Panc1 (cell line): ENCODE measurements at regions not wholly inside any gene's neighbourhood (a gene's known extent, or its start where the extent isn't known, plus 50 kb on each side); places are given as distances from the start of the nearest gene placed in this dataset.

Experiments
- POLR2AphosphoS5 ChIP-seq: IDR thresholded peaks from 2 replicates; pipeline ENCODE4 v1.6.1; 2012; ENCODE audit warnings: mild to moderate bottlenecking, low read depth, low read length, moderate library complexity
- SIN3A ChIP-seq: IDR thresholded peaks from 2 replicates; pipeline ENCODE4 v1.6.1; 2012; ENCODE audit warnings: low read depth, mild to moderate bottlenecking, low read length, moderate library complexity, borderline replicate concordance; ENCODE audit not compliant: insufficient read depth
- TCF7L2 ChIP-seq: IDR thresholded peaks from 2 replicates; pipeline ENCODE4 v1.6.1; 2011; ENCODE audit warnings: mild to moderate bottlenecking, low read depth, low read length, inconsistent platforms
- TF ChIP-seq, protein P1 (sequence below): fragments of 450-650 bp; IDR thresholded peaks from 2 replicates; pipeline ENCODE4 v1.5.1; 2017; ENCODE audit warnings: mild to moderate bottlenecking
- TF ChIP-seq, protein P2 (sequence below), 2 experiments: IDR thresholded peaks; 2 replicates each; pipeline ENCODE4 v1.6.1; 2011 to 2012; ENCODE audit warnings: low read depth in 2 of 2, control low read depth in 1 of 2, low read length in 1 of 2, mild to moderate bottlenecking in 1 of 2, moderate library complexity in 1 of 2; ENCODE audit not compliant: insufficient read depth in 1 of 2

GRCh38 chr2:74066491-74067203, 81.1 kb downstream of the BOLA3 start:
- TF ChIP-seq, protein P1, sequence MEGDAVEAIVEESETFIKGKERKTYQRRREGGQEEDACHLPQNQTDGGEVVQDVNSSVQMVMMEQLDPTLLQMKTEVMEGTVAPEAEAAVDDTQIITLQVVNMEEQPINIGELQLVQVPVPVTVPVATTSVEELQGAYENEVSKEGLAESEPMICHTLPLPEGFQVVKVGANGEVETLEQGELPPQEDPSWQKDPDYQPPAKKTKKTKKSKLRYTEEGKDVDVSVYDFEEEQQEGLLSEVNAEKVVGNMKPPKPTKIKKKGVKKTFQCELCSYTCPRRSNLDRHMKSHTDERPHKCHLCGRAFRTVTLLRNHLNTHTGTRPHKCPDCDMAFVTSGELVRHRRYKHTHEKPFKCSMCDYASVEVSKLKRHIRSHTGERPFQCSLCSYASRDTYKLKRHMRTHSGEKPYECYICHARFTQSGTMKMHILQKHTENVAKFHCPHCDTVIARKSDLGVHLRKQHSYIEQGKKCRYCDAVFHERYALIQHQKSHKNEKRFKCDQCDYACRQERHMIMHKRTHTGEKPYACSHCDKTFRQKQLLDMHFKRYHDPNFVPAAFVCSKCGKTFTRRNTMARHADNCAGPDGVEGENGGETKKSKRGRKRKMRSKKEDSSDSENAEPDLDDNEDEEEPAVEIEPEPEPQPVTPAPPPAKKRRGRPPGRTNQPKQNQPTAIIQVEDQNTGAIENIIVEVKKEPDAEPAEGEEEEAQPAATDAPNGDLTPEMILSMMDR, result no peak
- TF ChIP-seq POLR2AphosphoS5 (no peak), TCF7L2 (no peak), SIN3A (no peak)
- TF ChIP-seq, protein P2, sequence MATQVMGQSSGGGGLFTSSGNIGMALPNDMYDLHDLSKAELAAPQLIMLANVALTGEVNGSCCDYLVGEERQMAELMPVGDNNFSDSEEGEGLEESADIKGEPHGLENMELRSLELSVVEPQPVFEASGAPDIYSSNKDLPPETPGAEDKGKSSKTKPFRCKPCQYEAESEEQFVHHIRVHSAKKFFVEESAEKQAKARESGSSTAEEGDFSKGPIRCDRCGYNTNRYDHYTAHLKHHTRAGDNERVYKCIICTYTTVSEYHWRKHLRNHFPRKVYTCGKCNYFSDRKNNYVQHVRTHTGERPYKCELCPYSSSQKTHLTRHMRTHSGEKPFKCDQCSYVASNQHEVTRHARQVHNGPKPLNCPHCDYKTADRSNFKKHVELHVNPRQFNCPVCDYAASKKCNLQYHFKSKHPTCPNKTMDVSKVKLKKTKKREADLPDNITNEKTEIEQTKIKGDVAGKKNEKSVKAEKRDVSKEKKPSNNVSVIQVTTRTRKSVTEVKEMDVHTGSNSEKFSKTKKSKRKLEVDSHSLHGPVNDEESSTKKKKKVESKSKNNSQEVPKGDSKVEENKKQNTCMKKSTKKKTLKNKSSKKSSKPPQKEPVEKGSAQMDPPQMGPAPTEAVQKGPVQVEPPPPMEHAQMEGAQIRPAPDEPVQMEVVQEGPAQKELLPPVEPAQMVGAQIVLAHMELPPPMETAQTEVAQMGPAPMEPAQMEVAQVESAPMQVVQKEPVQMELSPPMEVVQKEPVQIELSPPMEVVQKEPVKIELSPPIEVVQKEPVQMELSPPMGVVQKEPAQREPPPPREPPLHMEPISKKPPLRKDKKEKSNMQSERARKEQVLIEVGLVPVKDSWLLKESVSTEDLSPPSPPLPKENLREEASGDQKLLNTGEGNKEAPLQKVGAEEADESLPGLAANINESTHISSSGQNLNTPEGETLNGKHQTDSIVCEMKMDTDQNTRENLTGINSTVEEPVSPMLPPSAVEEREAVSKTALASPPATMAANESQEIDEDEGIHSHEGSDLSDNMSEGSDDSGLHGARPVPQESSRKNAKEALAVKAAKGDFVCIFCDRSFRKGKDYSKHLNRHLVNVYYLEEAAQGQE (IDR thresholded peaks at IDR 0.05; ENCODE audit: insufficient read depth in 1 of 2, low read depth in 2 of 2, low read length in 1 of 2), result no peak
